GM18867 (cell line): ENCODE measurements at regions not wholly inside any gene's neighbourhood (a gene's known extent, or its start where the extent isn't known, plus 50 kb on each side); places are given as distances from the start of the nearest gene placed in this dataset.

ENCODE experiments used
- ATAC-seq: cut with Tn5 transposase; IDR thresholded peaks from one replicate; pipeline ENCODE4 v1.9.1; 2021; ENCODE audit warnings: mild to moderate bottlenecking, moderate library complexity; ENCODE audit not compliant: unreplicated experiment

DNA sequence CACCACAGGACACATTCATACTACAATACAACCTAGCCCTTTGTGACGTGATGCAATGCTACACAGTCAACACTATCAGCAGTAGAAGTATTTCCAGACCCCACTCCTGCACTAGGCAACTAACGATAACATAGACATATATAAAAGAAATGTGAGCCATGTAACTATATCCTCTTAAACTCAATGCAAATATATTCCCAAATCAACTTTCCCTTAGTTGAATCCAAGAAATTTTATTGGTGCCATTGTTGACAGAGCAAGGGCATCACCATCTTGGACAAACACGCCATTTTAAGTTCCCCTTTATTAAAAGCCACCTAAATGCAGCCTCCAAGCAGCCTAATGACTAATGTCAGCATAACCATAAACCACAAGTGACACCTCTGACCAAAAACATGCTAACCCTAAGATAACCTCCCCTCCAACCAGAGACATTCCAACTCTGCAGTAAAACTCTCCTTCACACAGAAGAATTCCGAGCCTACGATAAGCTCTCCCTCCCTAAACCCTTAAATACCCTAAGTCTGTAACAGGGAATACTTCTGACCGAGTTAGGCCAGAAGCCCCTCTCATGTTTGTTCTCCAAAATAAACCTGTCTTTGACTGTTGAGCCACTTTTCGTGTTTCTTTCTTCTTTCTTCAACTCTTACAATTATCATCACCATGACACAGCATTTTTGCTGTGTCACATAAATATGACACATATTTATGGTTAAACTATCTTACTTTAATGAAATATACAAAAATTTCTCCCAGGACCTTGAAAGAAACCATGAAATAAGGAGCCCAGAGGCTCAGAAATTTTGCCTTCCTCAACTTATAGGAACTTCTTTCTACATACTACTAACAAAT, 1497.8 kb downstream of the EFNA5 start:
- ATAC-seq = peak; percentile 62

DNA sequence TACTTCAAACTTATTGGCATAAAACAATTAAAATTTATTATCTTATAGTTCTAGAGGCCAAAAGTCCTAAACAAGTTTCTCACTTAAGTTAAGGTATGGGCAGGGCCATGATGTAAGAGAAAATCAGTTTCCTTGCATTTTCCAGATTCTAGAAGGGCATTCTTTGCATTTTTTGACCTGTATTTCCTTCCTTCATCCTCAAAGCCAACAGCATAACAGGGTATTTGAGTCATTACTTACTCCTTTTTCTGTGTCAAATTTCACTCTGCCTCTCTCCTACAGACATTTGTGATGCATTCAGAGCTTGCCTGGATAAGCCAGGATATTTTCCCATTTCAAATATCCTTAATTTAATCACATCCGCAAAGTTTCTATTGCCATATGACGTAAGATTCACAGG, 1499.0 kb downstream of the EFNA5 start:
- no peak for ATAC-seq

DNA sequence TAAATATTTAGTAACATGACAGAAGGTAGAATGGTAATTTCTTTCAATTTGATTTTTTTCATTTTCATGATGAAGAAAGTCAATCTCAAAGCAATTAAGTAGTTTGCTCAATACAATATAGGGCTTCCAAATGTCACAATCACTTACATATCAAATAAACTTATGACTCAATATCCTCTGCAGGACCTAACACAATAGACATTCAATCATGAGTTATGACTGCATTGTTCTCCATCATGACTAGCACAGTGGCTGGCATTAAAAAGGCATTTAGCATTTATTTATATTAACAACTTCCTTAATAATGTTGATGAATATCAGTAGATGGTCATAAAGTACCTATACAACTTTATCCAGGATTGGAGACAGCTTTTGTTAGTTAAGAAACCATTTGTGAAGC, 1499.6 kb downstream of the EFNA5 start:
- ATAC-seq = no peak

- no peak for ATAC-seq
These were observed 1503.0 kb downstream of the EFNA5 start for GRCh38 chr5:106167766-106168165.

GRCh38 chr5:106163233-106163632, 1507.5 kb downstream of the EFNA5 start:
- no peak for ATAC-seq

DNA sequence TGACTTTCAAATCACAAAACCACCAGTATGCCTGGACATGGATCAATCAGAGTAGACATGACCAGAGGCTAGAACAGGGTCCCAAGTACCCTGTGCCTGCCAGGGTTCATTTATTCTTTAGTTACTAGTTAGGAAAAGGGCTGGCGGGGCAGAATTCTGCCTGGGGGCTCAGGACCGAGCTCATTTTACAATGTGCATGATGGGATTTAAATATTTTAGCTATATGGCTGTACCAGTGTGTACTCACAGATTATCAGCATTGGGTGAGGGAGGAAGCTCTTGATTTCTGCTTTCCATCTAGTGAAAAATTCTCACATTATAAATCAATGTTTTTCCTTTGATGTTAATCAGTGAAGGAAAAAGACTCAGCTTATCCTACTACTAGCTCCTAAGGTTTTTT, 1511.1 kb downstream of the EFNA5 start:
- ATAC-seq = no peak

- ATAC-seq = no peak
These were observed 1516.4 kb downstream of the EFNA5 start for GRCh38 chr5:106154280-106154716.

DNA sequence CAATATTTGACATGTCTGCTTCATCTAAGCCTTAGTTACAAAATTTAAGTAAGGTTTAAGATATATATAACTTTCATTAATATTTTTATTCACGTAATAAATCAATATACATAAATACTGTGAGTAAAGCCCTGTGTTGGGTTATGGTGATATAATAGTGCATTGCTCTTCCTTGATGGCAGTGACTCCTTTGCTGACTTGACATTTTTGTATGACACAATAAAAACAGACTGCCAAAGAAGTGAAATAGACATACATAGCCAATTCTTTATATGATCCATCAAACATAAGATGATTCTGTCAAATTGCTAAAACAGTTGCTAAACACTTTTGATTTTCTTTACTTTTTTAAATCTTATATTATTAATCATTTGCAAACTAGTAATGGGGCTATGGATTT, 1518.2 kb downstream of the EFNA5 start:
- no peak for ATAC-seq

GRCh38 chr5:106142116-106142515, 1528.6 kb downstream of the EFNA5 start:
- ATAC-seq = no peak

DNA sequence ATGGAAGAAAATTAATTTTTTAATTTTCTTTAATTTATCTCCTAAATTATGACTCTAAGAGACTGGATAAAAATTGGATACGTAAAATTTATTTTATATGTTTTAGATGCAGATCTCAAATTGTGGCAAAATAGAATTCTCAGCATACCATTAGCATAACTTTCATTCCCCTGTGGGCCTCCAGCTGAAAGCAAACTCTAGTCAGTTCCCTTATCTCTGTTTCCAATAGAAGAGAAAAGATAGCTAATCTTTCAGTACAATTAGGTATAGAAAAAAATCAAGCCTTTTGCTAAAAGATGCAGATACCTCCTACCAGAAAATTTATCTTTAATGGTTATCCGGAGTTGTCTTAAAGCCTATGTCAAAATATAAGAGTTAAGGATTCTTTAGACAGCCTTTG, 1530.6 kb downstream of the EFNA5 start:
- no peak for ATAC-seq

GRCh38 chr5:106136061-106136460, 1534.7 kb downstream of the EFNA5 start:
- no peak for ATAC-seq

DNA sequence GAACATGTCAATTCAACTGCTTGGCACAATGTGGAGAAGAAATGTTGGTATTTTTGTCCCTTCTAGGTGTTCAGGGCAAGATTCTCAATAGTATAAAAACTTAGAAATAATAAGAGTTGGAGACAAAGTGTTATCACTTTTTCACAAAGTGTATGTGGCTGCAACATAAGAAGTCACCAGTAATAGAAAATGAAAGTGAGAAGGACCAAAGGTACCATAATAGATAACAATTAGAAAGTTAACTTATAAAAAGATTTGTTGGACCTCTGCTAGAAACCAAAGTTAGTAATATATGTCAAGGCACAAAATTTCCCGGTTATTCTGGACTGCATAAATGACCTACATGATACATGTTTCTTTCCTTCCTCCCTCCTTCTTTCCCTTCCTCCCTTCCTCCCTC, 1535.3 kb downstream of the EFNA5 start:
- ATAC-seq = peak; percentile 76

DNA sequence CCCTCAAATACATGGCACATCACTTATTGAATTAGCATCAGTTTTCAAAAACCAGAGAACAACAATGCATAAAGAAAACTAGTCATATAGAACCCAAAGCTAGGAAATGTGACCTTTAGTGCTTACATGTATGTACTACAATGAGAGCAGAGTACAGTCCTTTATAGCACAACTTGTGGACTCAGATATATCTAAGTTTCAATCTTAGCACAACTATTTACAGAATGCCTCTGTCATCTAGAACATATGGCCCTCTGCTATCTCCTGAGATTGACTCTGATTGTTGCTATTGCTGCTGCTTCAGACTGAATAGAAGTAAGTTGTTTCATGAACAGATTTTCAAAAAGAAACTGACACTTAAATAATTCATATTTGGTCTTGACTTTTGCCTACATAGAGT, 1536.2 kb downstream of the EFNA5 start:
- no peak for ATAC-seq

DNA sequence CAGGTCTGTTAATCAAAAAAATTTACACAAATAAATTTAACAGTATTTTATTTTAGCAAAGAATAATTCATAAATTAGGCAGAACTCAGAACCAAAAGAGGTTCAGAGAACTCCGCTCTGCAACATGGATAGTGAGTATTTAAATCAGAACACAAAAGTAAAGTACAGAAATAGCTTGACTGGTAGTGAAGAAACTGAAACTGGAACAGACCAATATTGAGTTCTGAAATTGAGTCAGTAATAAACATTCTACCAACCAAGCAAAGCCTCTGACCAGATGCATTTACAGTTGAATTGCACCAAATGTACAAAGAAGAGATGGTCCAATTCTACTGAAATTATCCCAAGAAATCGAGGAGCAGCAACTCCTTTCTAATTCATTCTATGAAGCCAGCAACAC, 1542.8 kb downstream of the EFNA5 start:
- ATAC-seq = peak; percentile 98

DNA sequence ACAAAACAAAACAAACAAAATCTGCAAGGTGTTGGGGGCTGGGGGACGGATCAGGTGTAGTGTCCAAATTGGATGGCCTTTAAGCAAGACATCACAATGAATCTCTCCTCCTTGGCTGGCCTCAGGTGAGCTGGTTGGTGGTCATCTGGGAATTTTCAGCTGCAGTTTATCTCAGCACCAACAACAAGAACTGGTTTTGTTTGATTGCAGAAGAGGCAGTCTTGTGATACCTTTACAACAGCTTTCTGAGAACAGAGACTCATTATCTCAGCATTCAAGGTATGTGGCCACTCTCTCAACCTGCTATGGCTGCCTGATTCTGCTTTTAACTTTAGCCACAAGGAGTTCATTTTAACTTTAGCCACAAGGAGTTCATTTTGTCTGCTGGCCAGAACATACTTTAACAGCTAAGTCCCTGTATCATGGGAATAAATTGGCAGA, 1543.4 kb downstream of the EFNA5 start:
- ATAC-seq = peak; percentile 74

- peak; percentile 81 for ATAC-seq
These were observed 1548.6 kb downstream of the EFNA5 start for GRCh38 chr5:106121972-106122605.

GRCh38 chr5:106116682-106117081, 1554.1 kb downstream of the EFNA5 start:
- no peak for ATAC-seq

- no peak for ATAC-seq
These were observed 1556.8 kb downstream of the EFNA5 start for GRCh38 chr5:106113922-106114321.

DNA sequence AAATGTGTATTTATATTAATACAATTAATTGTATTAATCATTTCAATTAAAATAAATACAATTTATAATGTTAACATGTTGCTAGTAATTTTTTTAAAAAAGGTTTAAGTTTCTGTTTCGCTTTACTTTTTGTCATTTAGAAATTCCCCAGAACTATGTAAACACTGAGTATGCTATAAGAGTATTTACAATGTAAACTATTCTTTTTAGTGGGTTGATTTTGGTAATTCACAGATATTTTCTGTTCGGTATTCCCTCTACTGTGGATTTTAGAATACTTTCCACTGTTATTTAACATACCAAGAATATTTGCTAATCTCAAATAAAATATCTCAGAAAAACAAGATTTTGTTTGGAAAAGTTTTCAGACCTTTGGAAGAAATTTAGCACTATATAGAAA, 1564.4 kb downstream of the EFNA5 start:
- no peak for ATAC-seq

DNA sequence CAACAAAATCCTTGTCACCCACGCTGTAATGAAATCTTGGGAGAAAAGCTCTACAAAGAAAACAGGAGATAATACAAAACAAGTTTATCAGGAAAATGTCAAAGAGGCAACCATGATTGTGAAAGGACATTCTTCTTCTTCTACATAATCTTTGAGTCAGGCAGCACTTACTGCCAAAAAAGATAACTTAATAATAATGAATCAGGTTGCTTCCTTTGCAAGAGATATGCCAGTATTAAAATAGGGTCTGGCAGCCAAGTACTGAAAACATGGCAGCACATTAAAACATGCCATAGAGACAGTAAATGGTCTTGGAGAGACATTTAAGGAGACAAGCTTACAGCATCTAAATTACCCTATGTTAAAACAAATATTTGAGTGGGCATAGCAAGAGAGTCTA, 1573.4 kb downstream of the EFNA5 start:
- no peak for ATAC-seq

GRCh38 chr5:106094839-106095238, 1575.9 kb downstream of the EFNA5 start:
- ATAC-seq = no peak

GRCh38 chr5:106094204-106094607, 1576.5 kb downstream of the EFNA5 start:
- ATAC-seq = no peak
